Mammary epithelial cell (primary cell): ENCODE measurements at regions not wholly inside any gene's neighbourhood (a gene's known extent, or its start where the extent isn't known, plus 50 kb on each side); places are given as distances from the start of the nearest gene placed in this dataset.

ENCODE experiments used
- CTCF ChIP-seq, 2 donors: IDR thresholded peaks in 1 of 2; conservative IDR thresholded peaks in 1 of 2; 2 replicates each; pipeline ENCODE4 v1.5.1; 2011 to 2012; ENCODE audit warnings: inconsistent platforms in 2 of 2, low read length in 2 of 2, mild to moderate bottlenecking in 2 of 2, control low read depth in 1 of 2, low read depth in 1 of 2; ENCODE audit not compliant: insufficient read depth in 1 of 2; ENCODE audit errors: extremely low read depth in 1 of 2
- EZH2 ChIP-seq: IDR thresholded peaks from 2 replicates; pipeline ENCODE4 v1.6.1; 2012; ENCODE audit warnings: low read length, inconsistent platforms, borderline replicate concordance

DNA sequence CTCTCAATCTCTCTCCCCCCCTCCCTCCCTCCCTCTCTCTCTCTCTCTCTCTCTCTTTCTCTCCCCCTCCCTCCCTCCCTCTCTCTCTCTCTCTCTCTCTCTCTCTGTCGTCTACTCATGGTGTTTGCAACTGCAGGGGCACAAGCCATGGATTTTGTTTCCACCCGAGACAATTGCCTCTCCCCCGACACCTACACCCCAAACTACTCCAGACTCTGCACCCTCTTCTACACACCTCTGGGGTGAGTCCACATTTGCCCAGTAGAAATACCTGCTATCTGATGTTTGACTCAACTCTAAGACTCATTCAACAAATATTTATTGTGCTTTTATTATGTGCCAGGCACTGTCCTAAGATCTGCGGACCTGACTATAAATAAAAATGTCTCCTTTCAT lies 93.7 kb downstream of the TMEM17 start:
- no peak for TF ChIP-seq EZH2
- TF ChIP-seq CTCF (conservative IDR thresholded peaks at IDR 0.05 in 1 of 2, IDR thresholded peaks at IDR 0.05 in 1 of 2; ENCODE audit: extremely low read depth in 1 of 2, insufficient read depth in 1 of 2, low read depth in 1 of 2, low read length in 2 of 2), result no peak
